Peyer's patch (tissue), 4 donors: ENCODE measurements at regions not wholly inside any gene's neighbourhood (a gene's known extent, or its start where the extent isn't known, plus 50 kb on each side); places are given as distances from the start of the nearest gene placed in this dataset.

Experiments used
- POLR2A ChIP-seq, 2 donors: fragments of 450-650 bp; IDR thresholded peaks; one replicate each; pipeline ENCODE4 v1.5.1; 2017; ENCODE audit warnings: antibody characterized with exemption in 2 of 2, mild to moderate bottlenecking in 2 of 2, moderate library complexity in 2 of 2
- TF ChIP-seq, protein P1 (sequence below), 6 experiments: fragments of 450-650 bp in 4 of 6; fragments of 200-600 bp in 2 of 6; sonication (generic) in 1 of 6; IDR thresholded peaks; one replicate each; pipeline ENCODE4 v1.5.1; 2017 to 2019; ENCODE audit warnings: antibody characterized with exemption in 6 of 6, mild to moderate bottlenecking in 3 of 6, moderate library complexity in 1 of 6

DNA sequence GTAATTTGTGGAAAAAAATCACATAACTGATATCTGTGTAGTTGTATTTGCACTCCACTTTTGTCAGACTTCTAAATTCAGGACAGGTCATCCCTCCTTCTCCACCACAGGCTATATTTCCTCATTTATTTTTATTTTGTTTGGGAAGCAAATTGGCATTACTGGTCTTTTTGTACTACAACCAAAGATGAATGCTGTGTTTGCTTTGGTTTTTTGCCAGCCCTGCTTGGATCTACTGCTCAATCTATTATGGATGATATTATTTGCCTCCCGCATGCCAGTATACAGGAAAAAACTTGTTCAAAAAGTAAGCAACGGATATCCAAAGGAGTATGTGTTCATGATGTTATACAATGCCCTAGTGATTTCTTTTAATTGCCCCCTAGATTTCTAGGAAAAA lies 948.8 kb downstream of the TRHDE start:
- TF ChIP-seq, protein P1, sequence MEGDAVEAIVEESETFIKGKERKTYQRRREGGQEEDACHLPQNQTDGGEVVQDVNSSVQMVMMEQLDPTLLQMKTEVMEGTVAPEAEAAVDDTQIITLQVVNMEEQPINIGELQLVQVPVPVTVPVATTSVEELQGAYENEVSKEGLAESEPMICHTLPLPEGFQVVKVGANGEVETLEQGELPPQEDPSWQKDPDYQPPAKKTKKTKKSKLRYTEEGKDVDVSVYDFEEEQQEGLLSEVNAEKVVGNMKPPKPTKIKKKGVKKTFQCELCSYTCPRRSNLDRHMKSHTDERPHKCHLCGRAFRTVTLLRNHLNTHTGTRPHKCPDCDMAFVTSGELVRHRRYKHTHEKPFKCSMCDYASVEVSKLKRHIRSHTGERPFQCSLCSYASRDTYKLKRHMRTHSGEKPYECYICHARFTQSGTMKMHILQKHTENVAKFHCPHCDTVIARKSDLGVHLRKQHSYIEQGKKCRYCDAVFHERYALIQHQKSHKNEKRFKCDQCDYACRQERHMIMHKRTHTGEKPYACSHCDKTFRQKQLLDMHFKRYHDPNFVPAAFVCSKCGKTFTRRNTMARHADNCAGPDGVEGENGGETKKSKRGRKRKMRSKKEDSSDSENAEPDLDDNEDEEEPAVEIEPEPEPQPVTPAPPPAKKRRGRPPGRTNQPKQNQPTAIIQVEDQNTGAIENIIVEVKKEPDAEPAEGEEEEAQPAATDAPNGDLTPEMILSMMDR (IDR thresholded peaks at IDR 0.05): no peak
- no peak for TF ChIP-seq POLR2A (IDR thresholded peaks at IDR 0.05)
